Fibroblast of skin of left biceps (primary cell): ENCODE measurements at regions not wholly inside any gene's neighbourhood (a gene's known extent, or its start where the extent isn't known, plus 50 kb on each side); places are given as distances from the start of the nearest gene placed in this dataset.

ENCODE experiments used
- DNase-seq, 2 experiments: peaks; one replicate each; pipeline ENCODE4 v3.0.0-alpha.2; 2013; ENCODE audit warnings: low read depth in 2 of 2

GRCh38 chrX:122770581-122770980, 413.5 kb upstream of the GRIA3 start:
- DNase-seq, result no peak

GRCh38 chrX:122771933-122772332, 412.1 kb upstream of the GRIA3 start:
- no peak for DNase-seq

- DNase-seq, result no peak
Measured at GRCh38 chrX:122777766-122778165, 406.3 kb upstream of the GRIA3 start.

GRCh38 chrX:122783918-122784317, 400.2 kb upstream of the GRIA3 start:
- no peak for DNase-seq

GRCh38 chrX:122787231-122787630, 396.8 kb upstream of the GRIA3 start:
- peak; percentile 17 to 30 for DNase-seq

GRCh38 chrX:122788216-122788615, 395.9 kb upstream of the GRIA3 start:
- DNase-seq, result no peak

- no peak for DNase-seq
Measured at GRCh38 chrX:122790376-122791095, 393.5 kb upstream of the GRIA3 start.

GRCh38 chrX:122813876-122814275, 370.2 kb upstream of the GRIA3 start:
- no peak for DNase-seq

GRCh38 chrX:122816288-122816687, 367.8 kb upstream of the GRIA3 start:
- DNase-seq, result no peak

GRCh38 chrX:122817321-122817955, 366.6 kb upstream of the GRIA3 start:
- no peak for DNase-seq

- DNase-seq, result no peak
Measured at GRCh38 chrX:122818068-122818467, 366.0 kb upstream of the GRIA3 start.

GRCh38 chrX:122833230-122833629, 350.8 kb upstream of the GRIA3 start:
- no peak for DNase-seq

- peak in 1 of 2 experiments; percentile 0 for DNase-seq
Measured at GRCh38 chrX:122835886-122836285, 348.2 kb upstream of the GRIA3 start.

GRCh38 chrX:122850326-122850725, 333.8 kb upstream of the GRIA3 start:
- DNase-seq, result no peak

- DNase-seq, result no peak
Measured at GRCh38 chrX:122856205-122856604, 327.9 kb upstream of the GRIA3 start.

- DNase-seq, result no peak
Measured at GRCh38 chrX:122857734-122858133, 326.3 kb upstream of the GRIA3 start.

GRCh38 chrX:122863067-122863466, 321.0 kb upstream of the GRIA3 start:
- DNase-seq, result no peak

- peak; percentile 75 to 76 for DNase-seq
Measured at GRCh38 chrX:122866532-122866931, 317.5 kb upstream of the GRIA3 start.

- no peak for DNase-seq
Measured at GRCh38 chrX:122868631-122869030, 315.4 kb upstream of the GRIA3 start.

GRCh38 chrX:122869171-122869570, 314.9 kb upstream of the GRIA3 start:
- DNase-seq, result no peak

GRCh38 chrX:122878269-122878668, 305.8 kb upstream of the GRIA3 start:
- DNase-seq, result no peak

GRCh38 chrX:122880952-122881351, 303.1 kb upstream of the GRIA3 start:
- DNase-seq, result no peak

- no peak for DNase-seq
Measured at GRCh38 chrX:122890729-122891128, 293.3 kb upstream of the GRIA3 start.

- no peak for DNase-seq
Measured at GRCh38 chrX:122906726-122907125, 277.4 kb upstream of the GRIA3 start.
